ENCODE measurements at regions not wholly inside any gene's neighbourhood (a gene's known extent, or its start where the extent isn't known, plus 50 kb on each side); places are given as distances from the start of the nearest gene placed in this dataset.

GRCh38 chr2:220175967-220176366 is 548.5 kb downstream of the SLC4A3 start:
- Histone ChIP-seq H3K9me3 (ENCODE audit: control insufficient read depth in 1 of 2, insufficient read depth in 1 of 2, low read length in 2 of 2) (no peaks in the 10 kb centered on the region), H3K36me3 (ENCODE audit: insufficient read depth, low read length) (no peaks in the 10 kb centered on the region), H3K27me3 (ENCODE audit: control insufficient read depth in 1 of 2, insufficient read depth in 2 of 2, low read length in 2 of 2) (no peaks in the 10 kb centered on the region), H3K27ac (ENCODE audit: low read depth in 1 of 2, low read length in 2 of 2) (no peak overlapping the region), H3K4me3 (ENCODE audit: low read length) (no peak overlapping the region), H3K4me1 (ENCODE audit: insufficient read depth, low read length) (no peaks in the 10 kb centered on the region)
- DNase-seq = no peak
- Mint-ChIP-seq H3K4me3 (no peak overlapping the region), H3K27ac (no peak overlapping the region), H3K27me3 (no peaks in the 10 kb centered on the region), H3K9me3 (no peaks in the 10 kb centered on the region), H3K36me3 (ENCODE audit: low read depth) (no peaks in the 10 kb centered on the region), H3K4me1 (ENCODE audit: low read depth) (no peaks in the 10 kb centered on the region)
- intact Hi-C loops (cut with DNase I, micrococcal nuclease) = no loop called here
- TF ChIP-seq CTCF (IDR thresholded peaks at IDR 0.05) = no peak
- ATAC-seq (ENCODE audit: poor library complexity) = no peak
- POLR2A ChIA-PET = no interaction called here
- CTCF ChIA-PET = no interaction called here

- H3K9me3 ChIP-seq (ENCODE audit: control insufficient read depth in 1 of 2, insufficient read depth in 1 of 2, low read length in 2 of 2) = no peaks in the 10 kb centered on the region
- no peak overlapping the region for H3K27ac ChIP-seq (ENCODE audit: low read depth in 1 of 2, low read length in 2 of 2)
- POLR2A ChIA-PET = no interaction called here
- TF ChIP-seq CTCF (IDR thresholded peaks at IDR 0.05) = no peak
- H3K36me3 ChIP-seq (ENCODE audit: insufficient read depth, low read length) = no peaks in the 10 kb centered on the region
- no peak for DNase-seq
- CTCF ChIA-PET = no interaction called here
- H3K4me3 ChIP-seq (ENCODE audit: low read length) = no peak overlapping the region
- no peak overlapping the region for H3K27ac Mint-ChIP-seq
- no peaks in the 10 kb centered on the region for H3K4me1 Mint-ChIP-seq (ENCODE audit: low read depth)
- intact Hi-C loops (cut with DNase I, micrococcal nuclease) = no loop called here
- ATAC-seq (ENCODE audit: poor library complexity) = no peak
- no peak overlapping the region for H3K4me3 Mint-ChIP-seq
- H3K9me3 Mint-ChIP-seq = no peaks in the 10 kb centered on the region
- no peaks in the 10 kb centered on the region for H3K27me3 Mint-ChIP-seq
- no peaks in the 10 kb centered on the region for H3K4me1 ChIP-seq (ENCODE audit: insufficient read depth, low read length)
- no peaks in the 10 kb centered on the region for H3K27me3 ChIP-seq (ENCODE audit: control insufficient read depth in 1 of 2, insufficient read depth in 2 of 2, low read length in 2 of 2)
- no peaks in the 10 kb centered on the region for H3K36me3 Mint-ChIP-seq (ENCODE audit: low read depth)
These were observed 551.7 kb downstream of the SLC4A3 start for GRCh38 chr2:220178991-220179695.

- intact Hi-C loops (cut with DNase I, micrococcal nuclease) = no loop called here
- TF ChIP-seq CTCF (IDR thresholded peaks at IDR 0.05) = no peak
- no peak for DNase-seq
- H3K27me3 ChIP-seq (ENCODE audit: control insufficient read depth in 1 of 2, insufficient read depth in 2 of 2, low read length in 2 of 2) = no peaks in the 10 kb centered on the region
- Mint-ChIP-seq H3K9me3 (no peaks in the 10 kb centered on the region), H3K27ac (no peak overlapping the region), H3K36me3 (ENCODE audit: low read depth) (no peaks in the 10 kb centered on the region), H3K4me1 (ENCODE audit: low read depth) (no peaks in the 10 kb centered on the region), H3K4me3 (no peak overlapping the region), H3K27me3 (no peaks in the 10 kb centered on the region)
- no peaks in the 10 kb centered on the region for H3K9me3 ChIP-seq (ENCODE audit: control insufficient read depth in 1 of 2, insufficient read depth in 1 of 2, low read length in 2 of 2)
- no peaks in the 10 kb centered on the region for H3K4me1 ChIP-seq (ENCODE audit: insufficient read depth, low read length)
- no peak overlapping the region for H3K4me3 ChIP-seq (ENCODE audit: low read length)
- ChIA-PET CTCF (no interaction called here), POLR2A (no interaction called here)
- no peak overlapping the region for H3K27ac ChIP-seq (ENCODE audit: low read depth in 1 of 2, low read length in 2 of 2)
- H3K36me3 ChIP-seq (ENCODE audit: insufficient read depth, low read length) = no peaks in the 10 kb centered on the region
- ATAC-seq (ENCODE audit: poor library complexity) = no peak
These were observed 553.7 kb downstream of the SLC4A3 start for GRCh38 chr2:220181165-220181564.
